IPS-20b (cell line): ENCODE measurements at regions not wholly inside any gene's neighbourhood (a gene's known extent, or its start where the extent isn't known, plus 50 kb on each side); places are given as distances from the start of the nearest gene placed in this dataset.
"Not testable (repeated sequence)": the region's sequence is repeated elsewhere in the genome, so short reads cannot be mapped to it uniquely, and the experiment has no call there.

Experiments
- H3K27ac ChIP-seq: one replicate; pipeline ENCODE4 v1.5.1; 2013; ENCODE audit warnings: low read length
- H3K27me3 ChIP-seq: 2 replicates; pipeline ENCODE4 v1.6.1; 2013; ENCODE audit warnings: mild to moderate bottlenecking, low read length, inconsistent platforms; ENCODE audit not compliant: insufficient read depth
- H3K36me3 ChIP-seq: 2 replicates; pipeline ENCODE4 v1.6.1; 2013; ENCODE audit warnings: low read depth, mild to moderate bottlenecking, inconsistent platforms, low read length, moderate library complexity; ENCODE audit not compliant: insufficient read depth
- H3K4me1 ChIP-seq: 2 replicates; pipeline ENCODE4 v1.6.1; 2013; ENCODE audit warnings: mild to moderate bottlenecking, control low read depth, inconsistent platforms, low read length, moderate library complexity; ENCODE audit not compliant: insufficient read depth
- H3K4me3 ChIP-seq: 2 replicates; pipeline ENCODE4 v1.5.1; 2013; ENCODE audit warnings: mild to moderate bottlenecking, low read length, inconsistent platforms
- H3K9ac ChIP-seq: 2 replicates; pipeline ENCODE4 v1.6.1; 2013; ENCODE audit warnings: low read depth, mild to moderate bottlenecking, inconsistent platforms, low read length, moderate library complexity
- H3K9me3 ChIP-seq: 2 replicates; pipeline ENCODE4 v1.6.1; 2013; ENCODE audit warnings: mild to moderate bottlenecking, low read depth, low read length, inconsistent platforms; ENCODE audit not compliant: insufficient read depth

DNA sequence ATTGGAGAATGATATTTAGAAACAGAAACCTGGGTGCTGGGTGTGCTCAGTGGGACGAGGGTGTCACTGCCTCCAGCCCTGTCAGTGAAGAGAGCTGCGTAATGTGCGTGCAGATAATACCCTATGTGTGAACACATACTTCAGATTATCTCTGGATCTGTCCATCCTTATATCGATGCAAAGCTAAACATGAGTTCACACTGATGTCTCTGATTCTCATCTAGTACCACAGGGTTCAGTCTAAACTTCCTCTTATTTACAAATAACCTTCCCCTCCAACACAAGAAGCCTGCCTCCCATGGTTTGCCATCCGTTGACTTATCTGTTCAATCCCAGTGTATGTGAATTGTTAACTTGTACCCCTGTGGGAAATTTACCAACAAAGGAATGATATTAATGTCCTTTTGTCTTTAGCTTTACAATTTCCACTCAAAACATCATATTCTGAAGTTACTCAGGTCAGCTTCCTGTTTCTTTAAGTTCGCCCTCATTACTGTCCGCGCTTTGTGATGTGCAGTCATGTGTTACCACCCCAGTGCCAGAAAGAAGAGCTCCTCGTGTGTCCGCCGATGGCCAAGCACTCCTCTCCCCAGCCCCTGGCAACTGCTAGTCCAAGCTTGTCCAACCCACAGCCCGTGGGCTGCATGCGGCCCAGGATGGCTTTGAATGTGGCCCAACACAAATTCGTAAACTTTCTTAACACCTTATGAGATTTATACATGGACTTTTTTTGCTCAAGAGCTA, 108.2 kb downstream of the RTP5 start:
- Histone ChIP-seq H3K27ac (no peak overlapping the region), H3K4me3 (no peak overlapping the region), H3K4me1 (no peaks in the 10 kb centered on the region), H3K27me3 (no peaks in the 10 kb centered on the region), H3K9me3 (no peaks in the 10 kb centered on the region), H3K36me3 (no peaks in the 10 kb centered on the region; the same call in 1 of the 2 replicates), H3K9ac (no peak overlapping the region)

DNA sequence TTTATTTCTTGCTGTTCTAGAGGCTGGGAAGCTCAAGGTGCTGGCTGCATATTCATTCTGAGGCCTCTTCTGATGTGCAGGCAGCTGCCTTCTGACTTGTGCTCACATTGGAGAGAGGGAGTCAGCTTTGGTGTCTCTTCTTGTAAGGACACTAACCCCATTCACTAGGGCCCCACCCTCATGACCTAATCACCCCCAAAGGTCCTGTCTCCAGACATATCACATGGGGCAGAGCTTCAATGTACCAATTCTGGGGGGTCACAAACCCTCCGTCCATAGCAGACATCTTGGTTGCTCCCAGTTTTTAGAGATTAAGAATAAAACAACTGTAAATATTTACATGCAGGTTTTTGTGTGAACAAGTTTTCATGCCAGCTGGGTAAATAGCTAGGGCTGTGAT, 109.1 kb downstream of the RTP5 start:
- no peaks in the 10 kb centered on the region for H3K36me3 ChIP-seq
- no peak overlapping the region for H3K4me3 ChIP-seq
- no peaks in the 10 kb centered on the region for H3K27me3 ChIP-seq

DNA sequence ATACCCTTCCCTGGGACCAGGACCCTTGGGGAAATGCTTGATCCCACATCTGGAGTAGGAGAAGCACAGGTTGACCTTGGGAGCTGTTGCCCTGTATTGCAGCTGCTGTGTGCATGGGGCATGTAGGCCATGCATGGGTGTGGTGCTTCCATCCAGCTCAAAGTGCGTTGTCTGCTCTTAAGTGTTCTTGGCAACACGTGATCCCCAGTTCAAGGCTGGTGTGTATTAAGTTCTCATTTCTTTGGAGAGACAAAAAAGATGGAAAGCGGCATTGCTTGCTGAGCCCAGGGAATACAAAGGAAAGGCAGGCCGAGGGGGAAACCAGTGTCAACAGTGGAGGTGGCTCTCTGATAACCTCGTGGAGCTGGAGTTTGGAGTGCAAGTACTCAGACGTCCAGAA, 110.7 kb downstream of the RTP5 start:
- H3K4me3 ChIP-seq, result no peak overlapping the region
- no peak overlapping the region for H3K9ac ChIP-seq
- H3K27me3 ChIP-seq, result no peaks in the 10 kb centered on the region
- no peak overlapping the region for H3K27ac ChIP-seq
- H3K4me1 ChIP-seq, result no peaks in the 10 kb centered on the region
- no peaks in the 10 kb centered on the region for H3K36me3 ChIP-seq
- no peaks in the 10 kb centered on the region for H3K9me3 ChIP-seq

More for the DNA sequence above, 109.1 kb downstream of the RTP5 start:
- Histone ChIP-seq H3K9ac (no peak overlapping the region), H3K27ac (no peak overlapping the region), H3K9me3 (no peaks in the 10 kb centered on the region), H3K4me1 (no peaks in the 10 kb centered on the region)

DNA sequence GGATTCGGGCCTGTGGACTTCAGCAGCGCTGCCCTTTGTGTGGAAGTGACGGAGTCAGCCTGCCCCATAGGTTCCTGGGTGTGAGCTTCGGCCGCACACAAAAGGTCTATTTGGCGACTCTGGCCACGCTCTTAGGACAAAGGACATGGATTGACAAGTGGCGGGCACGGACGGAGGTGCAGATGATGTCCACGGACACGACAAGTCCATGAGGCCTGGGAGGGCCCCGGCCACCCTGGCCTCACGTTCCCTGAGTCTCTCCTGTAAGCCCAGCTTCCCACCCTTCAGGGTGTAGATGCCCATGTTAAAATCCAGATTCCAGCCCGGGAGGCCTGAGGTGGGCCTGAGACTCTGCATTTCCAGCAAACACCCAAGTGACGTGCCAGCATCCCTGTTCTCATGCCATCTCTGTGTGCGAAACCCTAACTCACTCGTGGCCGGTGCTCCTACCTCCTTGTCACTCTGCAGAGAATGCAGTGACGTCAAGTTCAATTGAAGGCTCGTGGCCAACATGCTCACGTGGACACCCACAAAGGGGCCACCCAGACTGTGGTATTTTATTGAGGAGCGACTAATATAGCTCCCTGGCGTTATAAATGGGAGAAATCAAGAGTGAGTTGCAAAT, 111.7 kb downstream of the RTP5 start:
- H3K27me3 ChIP-seq, result no peaks in the 10 kb centered on the region
- no peak overlapping the region for H3K9ac ChIP-seq
- H3K4me1 ChIP-seq, result no peaks in the 10 kb centered on the region
- H3K4me3 ChIP-seq, result no peak overlapping the region
- H3K9me3 ChIP-seq, result no peaks in the 10 kb centered on the region
- no peaks in the 10 kb centered on the region for H3K36me3 ChIP-seq
- H3K27ac ChIP-seq, result no peak overlapping the region

DNA sequence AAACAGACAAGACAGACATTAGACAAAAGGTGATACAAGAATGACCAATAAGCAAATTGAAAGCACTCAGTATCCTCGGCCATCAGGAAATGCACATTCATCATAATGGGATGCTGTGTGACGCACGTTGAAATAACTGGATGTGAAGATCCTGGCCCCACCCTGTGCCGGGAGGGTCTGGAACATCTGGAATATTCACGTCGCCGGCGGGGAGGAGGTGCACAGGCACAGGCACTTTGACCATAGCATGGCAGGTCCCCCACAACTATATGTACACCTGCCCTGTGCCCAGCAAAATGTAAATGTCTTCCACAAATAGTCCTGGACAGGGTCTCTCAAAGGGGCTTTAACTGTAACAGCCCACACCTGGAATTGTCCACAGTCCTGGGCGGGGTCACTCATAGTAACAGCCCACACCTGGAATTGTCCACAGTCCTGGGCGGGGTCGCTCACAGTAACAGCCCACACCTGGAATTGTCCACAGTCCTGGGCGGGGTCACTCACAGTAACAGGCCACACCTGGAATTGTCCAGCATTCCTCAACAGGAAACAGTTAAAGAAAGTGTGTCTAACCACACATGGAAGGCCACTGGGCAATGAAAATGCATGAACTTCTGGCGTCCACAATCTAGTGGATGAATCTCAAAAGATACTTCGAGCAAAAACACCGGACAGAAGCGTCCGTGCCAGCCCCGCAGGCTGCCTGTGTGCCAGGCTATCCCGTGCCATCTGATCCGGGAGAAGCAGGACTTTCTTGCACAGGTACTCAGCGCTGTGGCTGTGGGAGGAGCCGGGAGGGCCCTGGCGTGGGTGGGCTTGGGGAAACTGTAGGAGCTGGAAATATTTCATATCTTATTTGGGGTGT, 113.4 kb downstream of the RTP5 start:
- Histone ChIP-seq H3K9me3 (peaks cover 4% of the 10 kb centered on the region; the same call in 1 of the 2 replicates), H3K27ac (no peak overlapping the region), H3K27me3 (no peaks in the 10 kb centered on the region), H3K4me1 (no peaks in the 10 kb centered on the region), H3K36me3 (no peaks in the 10 kb centered on the region), H3K4me3 (no peak overlapping the region), H3K9ac (no peak overlapping the region)

DNA sequence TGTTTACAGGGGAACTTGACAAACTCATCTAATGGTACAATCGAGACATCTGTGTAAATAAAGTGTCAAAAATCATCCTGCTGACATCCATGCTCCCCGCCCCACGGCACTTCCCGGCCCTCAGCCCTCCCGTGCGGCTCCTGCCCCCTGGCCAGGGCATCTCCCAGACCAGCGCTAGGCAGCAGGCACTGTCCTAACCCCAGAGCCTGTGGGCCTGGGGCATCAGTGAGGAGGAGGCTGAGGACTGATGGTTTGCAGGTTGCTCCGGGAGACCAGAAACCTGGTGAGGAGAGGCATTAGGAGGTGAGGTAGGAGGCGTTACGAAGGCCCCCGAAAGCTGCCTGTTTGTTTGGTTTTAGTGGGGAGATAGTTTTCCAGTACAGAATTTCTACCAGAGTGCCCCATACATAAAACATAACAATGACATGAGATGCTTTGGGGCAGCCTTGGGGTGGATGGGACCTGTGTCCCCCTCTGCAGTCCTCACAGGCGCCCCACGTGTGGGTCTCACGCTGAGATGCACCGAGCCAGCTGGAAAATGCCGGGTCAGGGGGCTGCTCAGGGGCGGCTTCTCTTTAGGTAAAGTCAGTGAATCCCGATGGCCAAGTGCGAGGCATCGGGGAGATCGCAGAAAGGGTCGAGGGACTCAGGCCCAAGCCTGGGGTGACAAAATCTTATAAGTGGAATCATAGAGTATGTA, 114.2 kb downstream of the RTP5 start:
- H3K27me3 ChIP-seq, result no peaks in the 10 kb centered on the region
- no peak overlapping the region for H3K27ac ChIP-seq
- no peak overlapping the region for H3K9ac ChIP-seq
- no peak overlapping the region for H3K4me3 ChIP-seq
- H3K36me3 ChIP-seq, result no peaks in the 10 kb centered on the region
- no peaks in the 10 kb centered on the region for H3K4me1 ChIP-seq
- H3K9me3 ChIP-seq, result peaks cover 4% of the 10 kb centered on the region; the same call in 1 of the 2 replicates

DNA sequence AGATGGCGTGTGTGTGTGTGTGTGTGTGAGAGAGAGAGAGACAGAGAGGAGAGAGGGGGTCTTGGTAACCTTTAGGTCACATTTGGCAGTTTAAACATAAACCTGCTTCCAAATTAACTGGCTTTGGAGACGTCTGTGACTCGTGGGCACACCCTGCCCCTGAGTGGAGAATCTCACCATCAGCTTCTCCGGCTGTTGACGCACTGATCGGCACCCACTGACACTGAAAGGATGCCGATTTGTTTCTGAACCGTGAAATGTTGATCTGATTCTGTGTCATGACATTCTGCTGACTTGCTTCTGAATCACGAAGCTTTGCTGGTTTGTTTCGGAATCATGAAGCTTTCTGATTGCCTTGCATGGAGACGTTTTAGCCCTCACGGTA, 114.7 kb downstream of the RTP5 start:
- H3K9me3 ChIP-seq, result peaks cover 7% of the 10 kb centered on the region
- no peaks in the 10 kb centered on the region for H3K36me3 ChIP-seq

DNA sequence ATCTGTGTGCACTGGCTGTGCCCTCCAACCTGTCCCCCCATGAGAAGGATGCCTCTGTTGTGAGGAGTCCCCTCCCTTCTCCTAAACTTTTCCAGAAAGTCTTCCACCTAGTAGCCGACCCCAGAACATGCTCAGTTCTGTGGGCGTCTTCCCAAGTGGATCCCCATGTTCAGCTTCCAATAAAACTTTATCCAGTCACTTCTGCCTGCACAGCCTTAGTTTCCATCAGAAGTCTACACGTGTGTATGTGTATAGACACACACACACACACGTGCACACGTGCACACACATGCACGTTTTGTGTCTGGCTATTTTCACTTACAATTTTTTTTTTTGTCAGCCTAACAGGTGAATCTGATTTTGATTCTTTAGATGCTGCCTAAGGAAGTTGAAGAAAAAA, 115.1 kb downstream of the RTP5 start:
- Histone ChIP-seq H3K27me3 (no peaks in the 10 kb centered on the region), H3K9ac (no peak overlapping the region), H3K27ac (no peak overlapping the region), H3K9me3 (peaks cover 11% of the 10 kb centered on the region), H3K4me3 (no peak overlapping the region), H3K4me1 (no peaks in the 10 kb centered on the region), H3K36me3 (no peaks in the 10 kb centered on the region)

More for the DNA sequence above, 114.7 kb downstream of the RTP5 start:
- H3K27me3 ChIP-seq, result no peaks in the 10 kb centered on the region
- H3K4me1 ChIP-seq, result no peaks in the 10 kb centered on the region
- H3K9ac ChIP-seq, result no peak overlapping the region
- H3K4me3 ChIP-seq, result no peak overlapping the region
- H3K27ac ChIP-seq, result no peak overlapping the region

DNA sequence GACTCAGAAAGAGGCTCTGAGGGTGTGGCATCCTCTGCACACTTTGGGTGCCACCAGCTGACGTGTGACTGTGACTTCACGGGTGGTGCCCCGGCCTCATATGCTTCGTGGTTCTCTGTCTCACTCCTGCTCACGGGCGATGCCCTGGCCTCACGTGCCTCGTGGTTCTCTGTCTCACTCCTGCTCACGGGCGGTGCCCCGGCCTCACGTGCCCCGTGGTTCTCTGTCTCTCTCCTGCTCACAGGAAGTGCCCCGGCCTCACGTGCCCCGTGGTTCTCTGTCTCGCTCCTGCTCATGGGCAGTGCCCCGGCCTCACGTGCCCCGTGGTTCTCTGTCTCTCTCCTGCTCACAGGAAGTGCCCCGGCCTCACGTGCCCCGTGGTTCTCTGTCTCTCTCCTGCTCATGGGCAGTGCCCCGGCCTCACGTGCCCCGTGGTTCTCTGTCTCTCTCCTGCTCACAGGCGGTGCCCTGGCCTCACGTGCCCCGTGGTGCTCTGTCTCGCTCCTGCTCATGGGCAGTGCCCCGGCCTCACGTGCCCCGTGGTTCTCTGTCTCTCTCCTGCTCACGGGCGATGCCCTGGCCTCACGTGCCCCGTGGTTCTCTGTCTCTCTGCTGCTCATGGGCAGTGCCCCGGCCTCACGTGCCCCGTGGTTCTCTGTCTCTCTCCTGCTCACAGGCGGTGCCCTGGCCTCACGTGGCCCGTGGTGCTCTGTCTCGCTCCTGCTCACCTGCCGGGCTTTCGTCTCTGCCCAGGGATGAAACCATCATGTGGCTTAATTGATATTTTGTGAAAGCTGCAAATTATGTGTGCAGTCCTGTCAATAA, 115.8 kb downstream of the RTP5 start:
- H3K9me3 ChIP-seq, result peaks cover 12% of the 10 kb centered on the region
- not testable (repeated sequence) for H3K4me3 ChIP-seq, H3K27ac ChIP-seq, H3K36me3 ChIP-seq, H3K4me1 ChIP-seq, H3K9ac ChIP-seq, H3K27me3 ChIP-seq

DNA sequence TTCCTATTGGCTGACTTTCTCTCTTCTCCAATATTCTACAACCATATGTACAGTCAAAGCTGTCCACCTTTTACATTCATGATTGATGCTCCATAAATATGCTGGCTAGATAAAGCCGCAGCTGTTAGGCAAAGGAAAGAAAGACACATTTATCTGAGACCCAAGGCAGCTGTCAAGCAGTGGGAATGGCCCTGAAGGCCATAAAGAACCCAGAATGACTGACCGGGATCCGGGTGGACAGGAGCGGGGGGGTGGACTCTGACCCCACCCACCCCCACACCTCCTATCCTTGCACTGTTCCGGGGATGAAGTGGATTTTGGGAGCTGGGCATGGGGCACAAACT, 116.4 kb downstream of the RTP5 start:
- Histone ChIP-seq H3K4me1 (no peaks in the 10 kb centered on the region), H3K36me3 (no peaks in the 10 kb centered on the region), H3K9me3 (peaks cover 12% of the 10 kb centered on the region), H3K9ac (no peak overlapping the region), H3K4me3 (no peak overlapping the region), H3K27ac (no peak overlapping the region), H3K27me3 (no peaks in the 10 kb centered on the region)
